Activated naive CD4-positive, alpha-beta T cell treated with anti-CD3 and anti-CD28 coated beads, Interleukin-2, amount 50 U/mL, for 72 hours (primary cell): ENCODE measurements at regions not wholly inside any gene's neighbourhood (a gene's known extent, or its start where the extent isn't known, plus 50 kb on each side); places are given as distances from the start of the nearest gene placed in this dataset.
"Not testable (repeated sequence)": the region's sequence is repeated elsewhere in the genome, so short reads cannot be mapped to it uniquely, and the experiment has no call there.

Experiments used
- ATAC-seq, 2 donors: fragments of 150-1000 bp; cut with Tn5 transposase; 2 replicates each; pipeline ENCODE4 v1.10.0; 2021; ENCODE audit warnings: mild to moderate bottlenecking in 2 of 2, moderate library complexity in 2 of 2
- DNase-seq, 2 donors: peaks; one replicate each; pipeline ENCODE4 v3.0.0; 2021 to 2022; ENCODE audit warnings: low spot score in 2 of 2
- H3K27ac Mint-ChIP-seq, 2 donors: one replicate each; pipeline ENCODE4 v1.8.0; 2022; ENCODE audit warnings: mild to moderate bottlenecking in 2 of 2, mixed read lengths in 2 of 2
- H3K36me3 Mint-ChIP-seq, 2 donors: one replicate each; pipeline ENCODE4 v1.8.0; 2022; ENCODE audit warnings: mixed read lengths in 2 of 2
- H3K9me3 Mint-ChIP-seq, 2 donors: one replicate each; pipeline ENCODE4 v1.8.0; 2022; ENCODE audit warnings: mixed read lengths in 2 of 2

GRCh38 chr11:49780791-49781190 lies 171.4 kb upstream of the OR4C13 start:
- H3K36me3 Mint-ChIP-seq, H3K9me3 Mint-ChIP-seq, DNase-seq, H3K27ac Mint-ChIP-seq, ATAC-seq: not testable (repeated sequence)

DNA sequence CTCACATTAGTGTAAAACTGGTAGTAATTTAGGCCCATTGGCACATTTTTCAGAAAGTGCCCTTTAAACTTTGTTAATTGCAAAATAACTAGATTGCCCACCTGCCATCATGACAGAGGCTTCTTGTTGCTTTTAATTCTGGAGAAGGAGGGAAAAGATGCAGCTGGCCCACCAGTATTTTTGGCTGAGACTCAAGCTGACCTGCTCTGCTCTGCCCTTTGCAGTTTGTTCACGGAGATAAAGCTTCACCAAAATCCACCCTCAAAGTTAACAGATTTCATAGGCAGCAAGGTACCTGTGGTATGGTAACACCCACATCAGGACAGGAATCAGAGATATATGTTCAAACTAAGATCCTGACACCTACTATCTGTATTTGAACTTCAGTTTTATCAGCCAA lies 170.2 kb upstream of the OR4C13 start:
- not testable (repeated sequence) for ATAC-seq

DNA sequence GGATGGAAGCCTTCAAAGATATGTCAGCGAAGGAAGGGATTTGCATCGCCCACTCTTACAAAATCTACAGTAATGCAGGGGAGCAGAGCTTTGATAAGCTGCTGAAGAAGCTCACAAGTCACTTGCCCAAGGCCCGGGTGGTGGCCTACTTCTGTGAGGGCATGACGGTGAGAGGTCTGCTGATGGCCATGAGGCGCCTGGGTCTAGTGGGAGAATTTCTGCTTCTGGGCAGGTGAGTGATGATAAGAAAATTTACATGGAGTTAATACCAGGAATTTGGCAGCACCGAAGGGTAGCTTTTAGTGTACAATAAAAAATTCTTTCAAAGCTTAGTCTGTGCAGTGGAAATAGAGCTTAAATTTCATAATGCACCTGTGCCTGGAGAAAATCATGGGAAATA lies 168.3 kb upstream of the OR4C13 start:
- H3K9me3 Mint-ChIP-seq, DNase-seq, ATAC-seq, H3K36me3 Mint-ChIP-seq, H3K27ac Mint-ChIP-seq: not testable (repeated sequence)

More for the DNA sequence above, 170.2 kb upstream of the OR4C13 start:
- H3K9me3 Mint-ChIP-seq, H3K27ac Mint-ChIP-seq, H3K36me3 Mint-ChIP-seq, DNase-seq: not testable (repeated sequence)

- not testable (repeated sequence) for H3K27ac Mint-ChIP-seq, H3K36me3 Mint-ChIP-seq, DNase-seq, ATAC-seq
- H3K9me3 Mint-ChIP-seq = peaks cover 17 to 22% of the 10 kb centered on the region in 2 donors
These were observed 162.4 kb upstream of the OR4C13 start for GRCh38 chr11:49789787-49790186.

GRCh38 chr11:49798206-49798837 lies 153.9 kb upstream of the OR4C13 start:
- ATAC-seq, DNase-seq, H3K36me3 Mint-ChIP-seq, H3K9me3 Mint-ChIP-seq, H3K27ac Mint-ChIP-seq: not testable (repeated sequence)

- H3K36me3 Mint-ChIP-seq, DNase-seq, ATAC-seq, H3K27ac Mint-ChIP-seq, H3K9me3 Mint-ChIP-seq: not testable (repeated sequence)
These were observed 134.3 kb upstream of the OR4C13 start for GRCh38 chr11:49817705-49818430.

- not testable (repeated sequence) for H3K27ac Mint-ChIP-seq, ATAC-seq, DNase-seq, H3K36me3 Mint-ChIP-seq
- H3K9me3 Mint-ChIP-seq = peaks cover 8 to 11% of the 10 kb centered on the region in 2 donors
These were observed 129.0 kb upstream of the OR4C13 start for GRCh38 chr11:49823188-49823587.

DNA sequence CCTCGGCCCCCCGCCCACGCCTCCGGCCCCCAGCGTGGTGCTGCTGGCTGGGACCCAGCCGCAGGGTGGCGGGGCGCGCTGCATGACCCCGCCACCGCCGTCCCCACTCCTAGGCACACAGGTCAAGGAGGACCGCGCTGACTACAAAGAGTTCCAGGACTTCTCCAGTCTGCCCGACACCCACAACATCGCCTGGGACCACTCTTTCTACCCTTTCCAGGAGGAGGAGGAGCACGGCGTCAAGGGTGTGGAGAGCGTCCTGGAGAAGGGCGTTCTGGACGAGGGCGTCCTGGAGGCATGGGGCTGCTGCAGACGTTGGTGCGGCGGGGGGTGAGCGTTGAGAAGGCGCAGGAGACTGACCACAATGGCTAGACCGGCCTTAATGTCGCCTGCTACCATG lies 101.7 kb upstream of the OR4C13 start:
- H3K9me3 Mint-ChIP-seq, H3K36me3 Mint-ChIP-seq, DNase-seq, ATAC-seq, H3K27ac Mint-ChIP-seq: not testable (repeated sequence)

DNA sequence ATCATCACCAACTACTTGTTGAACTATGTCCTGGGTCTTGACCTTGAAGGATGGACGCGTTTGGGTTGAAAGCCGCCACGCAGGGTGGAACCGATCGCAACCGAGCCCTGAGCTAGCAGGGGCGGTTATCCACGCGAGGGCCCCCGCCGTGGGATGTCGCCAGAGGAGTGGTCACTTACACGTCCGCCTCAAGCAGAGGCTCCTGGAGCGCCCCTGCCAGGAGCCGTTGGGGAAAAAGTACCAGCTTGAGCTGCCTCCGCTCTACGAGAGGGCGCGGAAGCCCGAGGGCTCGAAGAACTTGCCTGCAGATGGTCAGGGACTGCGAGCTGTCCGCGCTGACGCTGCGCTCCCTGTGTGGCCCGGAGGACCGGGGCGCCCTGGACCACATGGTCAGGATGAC lies 100.7 kb upstream of the OR4C13 start:
- DNase-seq (no peak), ATAC-seq (no peak)
- H3K27ac Mint-ChIP-seq = no peak overlapping the region
- peaks cover 4 to 9% of the 10 kb centered on the region in 2 donors for H3K36me3 Mint-ChIP-seq
- peaks cover 4 to 7% of the 10 kb centered on the region in 2 donors for H3K9me3 Mint-ChIP-seq

- ATAC-seq = no peak
- no peak for DNase-seq
- peaks cover 4 to 7% of the 10 kb centered on the region in 2 donors for H3K9me3 Mint-ChIP-seq
- peaks cover 4 to 9% of the 10 kb centered on the region in 2 donors for H3K36me3 Mint-ChIP-seq
- no peak overlapping the region for H3K27ac Mint-ChIP-seq
These were observed 100.2 kb upstream of the OR4C13 start for GRCh38 chr11:49851971-49852389.

- DNase-seq, ATAC-seq, H3K27ac Mint-ChIP-seq: not testable (repeated sequence)
- peaks cover 3 to 13% of the 10 kb centered on the region in 2 donors for H3K9me3 Mint-ChIP-seq
- peaks cover 0 to 10% of the 10 kb centered on the region in 2 donors for H3K36me3 Mint-ChIP-seq
These were observed 63.3 kb upstream of the OR4C13 start for GRCh38 chr11:49888875-49889274.

DNA sequence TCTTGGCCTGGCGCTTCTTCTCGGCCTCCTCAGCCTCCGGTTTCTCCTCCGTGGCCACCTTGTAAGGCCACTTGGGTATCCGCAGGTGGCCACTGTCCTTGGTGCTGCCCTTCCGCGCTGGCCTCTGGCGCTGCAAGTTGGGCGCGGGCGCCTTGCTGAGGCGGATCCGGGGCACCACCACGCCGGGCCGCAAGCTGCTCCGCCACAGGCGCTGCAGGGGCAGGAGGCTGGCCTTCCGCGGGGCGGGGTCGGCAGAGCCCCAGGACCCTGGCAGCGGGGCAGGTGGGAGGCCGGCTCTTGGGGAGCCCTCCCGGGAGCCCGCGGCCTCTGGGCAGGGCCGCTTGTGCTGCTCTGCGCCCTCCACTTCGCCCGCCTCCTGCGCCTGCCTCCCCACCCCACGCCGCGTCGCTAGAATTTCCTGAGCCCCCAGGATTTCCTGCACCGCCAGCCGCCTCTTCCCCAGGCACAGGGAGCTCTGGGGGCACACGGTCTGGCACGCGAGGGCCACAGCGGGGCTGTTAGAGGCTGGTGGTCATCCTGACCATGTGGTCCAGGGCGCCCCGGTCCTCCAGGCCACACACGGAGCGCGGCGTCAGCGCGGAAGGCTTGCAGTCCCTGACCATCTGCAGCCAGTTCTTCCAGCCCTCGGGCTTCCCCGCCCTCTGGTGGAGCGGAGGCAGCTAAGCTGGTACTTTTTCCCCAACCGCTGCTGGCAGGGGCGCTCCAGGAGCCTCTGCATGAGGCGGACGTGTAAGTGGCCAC lies 60.1 kb upstream of the OR4C13 start:
- ATAC-seq, H3K27ac Mint-ChIP-seq, DNase-seq: not testable (repeated sequence)
- peaks cover 12 to 18% of the 10 kb centered on the region in 2 donors for H3K9me3 Mint-ChIP-seq
- peaks cover 0 to 11% of the 10 kb centered on the region in 2 donors for H3K36me3 Mint-ChIP-seq

- DNase-seq, H3K27ac Mint-ChIP-seq, ATAC-seq: not testable (repeated sequence)
- H3K36me3 Mint-ChIP-seq = peaks cover 0 to 11% of the 10 kb centered on the region in 2 donors
- peaks cover 17 to 28% of the 10 kb centered on the region in 2 donors for H3K9me3 Mint-ChIP-seq
These were observed 58.7 kb upstream of the OR4C13 start for GRCh38 chr11:49893442-49893841.
